ENCODE measurements at regions not wholly inside any gene's neighbourhood (a gene's known extent, or its start where the extent isn't known, plus 50 kb on each side); places are given as distances from the start of the nearest gene placed in this dataset.
"Not testable (repeated sequence)": the region's sequence is repeated elsewhere in the genome, so short reads cannot be mapped to it uniquely, and the experiment has no call there.

DNA sequence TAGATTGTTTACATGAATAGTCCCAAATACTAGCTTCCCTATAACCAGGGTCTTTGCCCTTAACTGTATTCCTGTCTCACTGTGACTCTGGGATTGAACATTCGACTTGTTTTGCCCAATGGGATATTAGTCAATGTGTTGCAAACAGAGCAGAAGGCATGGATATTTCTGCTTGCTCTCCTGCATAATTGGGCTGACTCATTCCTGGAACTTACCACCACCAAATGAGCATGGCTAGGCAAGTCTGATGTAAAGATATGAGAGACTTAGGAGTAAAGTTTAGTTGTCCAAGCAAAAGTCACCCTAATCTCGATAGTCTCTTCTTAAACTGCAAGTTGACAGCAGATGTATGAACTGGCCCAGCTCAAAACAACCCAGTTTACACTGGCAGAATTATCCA lies 273.5 kb upstream of the CCNG1 start:
- no peak for DNase-seq (ENCODE audit: low read depth in 2 of 2)

DNA sequence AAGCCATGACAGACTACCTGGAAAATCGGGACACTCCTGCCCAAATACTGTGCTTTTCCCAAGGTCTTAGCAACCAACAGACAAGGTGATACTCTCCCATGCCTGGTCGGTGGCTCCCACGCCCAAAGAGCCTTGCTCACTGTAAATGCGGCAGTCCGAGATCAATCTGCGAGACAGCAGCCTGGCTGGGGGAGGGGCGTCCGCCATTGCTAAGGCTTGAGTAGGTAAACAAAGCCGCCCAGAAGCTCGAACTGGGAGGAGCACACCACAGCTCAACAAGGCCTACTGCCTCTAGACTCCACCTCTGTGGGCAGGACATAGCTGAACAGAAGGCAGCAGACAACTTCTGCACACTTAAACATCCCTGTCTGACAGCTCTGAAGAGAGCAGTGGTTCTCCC lies 272.1 kb upstream of the CCNG1 start:
- DNase-seq (ENCODE audit: low read depth in 2 of 2): no peak

DNA sequence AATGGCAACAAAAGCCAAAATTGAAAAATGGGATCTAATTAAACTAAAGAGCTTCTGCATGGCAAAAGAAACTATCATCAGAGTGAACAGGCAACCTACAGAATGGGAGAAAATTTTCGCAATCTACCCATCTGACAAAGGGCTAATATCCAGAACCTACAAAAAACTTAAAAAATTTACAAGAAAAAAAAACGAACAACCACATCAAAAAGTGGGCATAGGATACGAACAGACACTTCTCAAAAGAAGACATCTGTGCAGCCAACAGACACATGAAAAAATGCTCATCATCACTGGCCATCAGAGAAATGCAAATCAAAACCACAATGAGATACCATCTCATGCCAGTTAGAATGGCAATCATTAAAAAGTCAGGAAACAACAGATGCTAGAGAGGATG lies 267.2 kb upstream of the CCNG1 start:
- DNase-seq (ENCODE audit: low read depth in 2 of 2): not testable (repeated sequence)

DNA sequence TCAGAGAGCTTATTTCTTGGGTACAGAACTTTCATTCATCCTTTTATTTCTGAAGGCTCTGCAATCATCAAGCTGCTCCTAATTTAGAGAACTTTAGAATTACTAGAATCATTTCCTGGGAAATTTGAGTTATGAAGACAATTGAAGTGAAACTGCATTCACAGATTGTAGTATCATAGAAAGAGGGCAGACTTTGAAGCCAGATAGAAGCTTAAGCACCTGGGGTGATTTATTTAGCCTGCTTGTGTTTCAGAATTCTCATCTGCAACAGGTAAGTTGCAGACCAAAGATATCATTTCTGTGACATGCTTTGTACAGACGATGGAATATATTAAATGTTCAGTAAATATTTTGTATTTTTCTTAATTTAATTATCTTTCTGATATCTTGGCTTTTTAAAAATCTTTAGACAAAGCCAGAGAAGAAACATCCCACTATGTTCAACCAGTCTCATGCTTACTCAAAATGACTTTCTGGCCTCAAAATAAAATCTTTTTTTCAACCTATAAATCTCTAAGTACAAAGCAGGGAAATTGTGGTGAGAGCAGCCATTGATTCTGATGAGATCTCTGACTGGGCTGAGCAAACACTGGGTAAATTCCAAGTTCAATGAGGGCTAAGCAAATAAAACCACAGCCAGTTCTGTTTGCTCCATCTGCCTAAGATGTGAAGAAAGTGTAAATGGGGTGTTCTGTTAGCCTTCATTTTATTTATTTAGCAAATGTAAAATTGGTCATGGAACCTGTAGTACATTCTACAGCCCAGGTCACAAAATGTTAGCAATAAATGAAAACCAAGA lies 264.7 kb upstream of the CCNG1 start:
- DNase-seq (ENCODE audit: low read depth in 2 of 2): no peak

DNA sequence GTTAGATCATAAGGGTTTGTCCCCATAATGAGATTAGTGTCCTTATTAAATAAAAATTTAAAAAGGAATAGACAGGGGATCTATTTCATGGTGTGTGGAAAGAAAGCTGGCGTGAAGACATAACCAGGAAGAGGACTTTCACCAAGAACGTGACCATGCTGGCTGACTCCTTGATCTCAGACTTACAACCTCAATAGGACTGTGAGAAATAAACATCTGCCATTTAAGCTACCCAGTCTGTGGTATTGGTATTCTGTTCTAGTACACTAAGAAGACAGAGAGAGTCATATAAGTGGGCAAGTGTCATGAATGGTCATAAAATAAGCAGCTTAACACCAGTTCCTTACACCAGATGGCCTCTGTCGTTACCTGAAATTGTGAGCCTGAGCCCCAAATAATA lies 259.4 kb upstream of the CCNG1 start:
- no peak for DNase-seq (ENCODE audit: low read depth in 2 of 2)

DNA sequence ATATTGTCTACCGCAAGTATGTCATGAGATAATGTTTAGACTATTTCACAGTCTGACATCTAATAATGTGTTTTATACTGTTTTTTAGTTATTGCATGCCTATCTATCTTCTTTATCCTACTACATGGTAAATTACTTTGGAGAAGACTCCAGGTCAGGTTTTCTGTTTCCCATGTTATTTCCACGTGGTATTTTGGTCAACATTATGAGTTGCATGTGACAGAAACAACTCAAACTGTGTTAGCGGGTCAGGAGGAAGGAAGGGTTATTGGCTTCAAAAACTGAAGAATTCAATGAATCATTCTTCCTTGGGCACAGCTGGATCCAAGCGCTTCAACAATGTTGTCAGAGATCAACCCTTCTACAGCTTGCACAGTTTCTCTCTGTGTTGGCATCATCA lies 252.1 kb upstream of the CCNG1 start:
- DNase-seq (ENCODE audit: low read depth in 2 of 2): no peak

DNA sequence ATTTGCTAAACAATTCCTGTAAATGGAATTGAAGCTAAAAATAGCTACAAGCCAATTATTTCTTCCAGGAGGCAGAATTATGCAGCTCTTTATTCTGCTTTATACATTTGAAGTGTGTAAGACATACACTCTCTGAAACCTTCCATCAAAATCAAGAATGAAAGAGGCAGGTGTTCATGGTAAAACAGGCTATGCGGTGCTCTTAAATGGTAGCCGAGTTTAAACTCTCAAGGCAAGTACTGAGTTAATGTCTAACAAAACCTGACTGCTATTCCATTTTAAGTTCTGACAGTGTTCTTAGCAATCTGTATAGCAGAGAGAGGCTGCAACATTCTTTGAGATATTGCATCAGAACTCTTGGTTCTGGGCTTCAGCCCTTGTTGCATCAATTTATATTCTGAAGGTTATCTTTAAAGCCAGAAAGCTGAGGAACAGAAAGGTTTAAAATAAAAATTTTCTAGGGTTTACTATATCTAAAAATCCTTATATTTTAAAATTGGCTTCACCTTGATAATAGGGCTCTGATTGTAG lies 248.3 kb upstream of the CCNG1 start:
- no peak for DNase-seq (ENCODE audit: low read depth in 2 of 2)

DNA sequence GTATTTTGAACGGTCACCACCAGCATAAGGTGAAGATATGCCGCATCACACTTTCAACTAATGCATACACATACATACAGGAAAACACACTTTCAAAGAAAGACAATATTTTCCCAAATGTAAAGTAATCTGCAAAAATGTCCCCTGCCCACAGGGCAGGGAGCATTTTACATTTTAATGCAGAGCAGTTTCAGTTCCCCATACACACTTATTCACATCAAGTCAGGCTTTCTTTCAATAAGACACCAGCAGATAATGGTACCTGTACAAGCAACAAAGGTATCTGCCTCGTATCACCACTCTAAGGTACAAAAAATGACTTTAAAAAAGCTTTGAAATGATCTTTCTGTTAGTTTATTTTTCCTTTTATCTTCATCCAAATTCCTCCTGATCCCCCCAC lies 247.1 kb upstream of the CCNG1 start:
- no peak for DNase-seq (ENCODE audit: low read depth in 2 of 2)

DNA sequence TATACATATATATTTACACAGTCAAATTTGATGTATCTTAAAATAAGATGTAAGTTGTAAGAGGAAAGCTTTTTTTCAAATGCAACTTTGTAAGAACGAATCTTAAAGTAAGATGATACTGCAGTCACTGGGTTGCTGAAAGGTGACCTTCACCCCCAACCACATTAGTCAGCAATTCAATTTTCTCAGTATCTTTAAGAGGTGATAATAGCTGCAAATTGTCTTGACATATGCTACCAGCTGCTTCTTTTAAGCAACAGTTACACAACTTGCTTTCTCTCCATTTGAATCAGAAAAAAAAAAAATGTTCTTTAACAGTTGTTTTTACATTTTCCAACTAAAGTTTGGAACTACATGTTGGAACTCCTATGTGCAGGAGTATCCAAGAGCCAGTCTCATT lies 246.6 kb upstream of the CCNG1 start:
- DNase-seq (ENCODE audit: low read depth in 2 of 2): no peak

DNA sequence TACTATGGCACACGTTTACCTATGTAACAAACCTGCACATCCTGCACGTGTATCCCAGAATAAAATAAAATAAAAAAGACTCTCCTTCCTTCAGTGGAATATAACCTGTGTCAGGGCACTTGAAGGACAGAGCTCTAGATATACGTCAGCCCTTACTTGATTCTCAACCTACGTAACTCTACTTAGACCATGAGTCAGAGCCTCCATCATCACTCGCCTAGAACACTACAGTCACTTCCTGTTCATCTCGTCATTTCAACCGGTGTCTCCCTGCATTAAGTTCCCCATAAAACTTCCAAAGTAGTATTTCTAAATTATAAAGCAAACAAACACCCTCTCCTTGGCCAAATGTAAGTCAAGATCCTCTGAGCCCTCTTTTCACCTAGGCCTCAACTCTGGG lies 243.5 kb upstream of the CCNG1 start:
- DNase-seq (ENCODE audit: low read depth in 2 of 2): no peak

DNA sequence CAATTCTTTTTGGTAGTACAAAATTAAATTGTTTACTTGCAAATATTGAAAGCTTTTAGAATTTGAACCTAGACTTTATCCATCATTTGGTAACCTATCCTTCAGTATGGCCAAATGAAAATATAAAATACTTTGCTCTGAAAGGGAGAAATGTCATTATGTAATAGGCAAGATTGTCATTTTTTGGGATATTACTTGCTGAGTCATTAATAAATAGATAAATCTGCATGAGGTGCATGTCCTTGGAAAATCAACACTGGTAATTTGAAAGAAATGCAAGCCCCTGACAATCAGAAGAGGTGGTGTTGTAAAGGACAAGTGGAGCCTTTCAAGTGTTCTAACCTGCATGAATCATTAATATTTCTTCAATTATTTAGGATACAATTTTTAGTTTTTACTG lies 231.8 kb upstream of the CCNG1 start:
- no peak for DNase-seq (ENCODE audit: low read depth in 2 of 2)

DNA sequence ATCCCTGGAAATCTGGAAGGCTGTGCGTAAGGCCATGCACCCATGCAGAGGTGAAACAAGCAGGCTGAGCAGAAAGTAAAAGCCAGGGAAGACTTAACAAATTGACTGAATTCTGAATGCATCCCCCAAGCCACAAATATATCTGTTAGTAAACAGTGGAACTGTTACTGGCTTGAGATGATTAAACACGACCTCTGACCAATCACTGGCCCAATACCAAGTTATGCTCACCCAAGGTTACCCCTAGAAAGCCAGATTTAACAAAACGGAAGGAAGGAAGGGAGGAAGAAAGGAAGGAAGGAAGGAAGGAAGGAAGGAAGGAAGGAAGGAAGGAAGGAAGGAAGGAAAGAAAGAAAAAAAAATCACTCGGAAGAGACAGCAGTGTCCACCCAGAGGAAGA lies 215.8 kb upstream of the CCNG1 start:
- no peak for DNase-seq (ENCODE audit: low read depth in 2 of 2)

DNA sequence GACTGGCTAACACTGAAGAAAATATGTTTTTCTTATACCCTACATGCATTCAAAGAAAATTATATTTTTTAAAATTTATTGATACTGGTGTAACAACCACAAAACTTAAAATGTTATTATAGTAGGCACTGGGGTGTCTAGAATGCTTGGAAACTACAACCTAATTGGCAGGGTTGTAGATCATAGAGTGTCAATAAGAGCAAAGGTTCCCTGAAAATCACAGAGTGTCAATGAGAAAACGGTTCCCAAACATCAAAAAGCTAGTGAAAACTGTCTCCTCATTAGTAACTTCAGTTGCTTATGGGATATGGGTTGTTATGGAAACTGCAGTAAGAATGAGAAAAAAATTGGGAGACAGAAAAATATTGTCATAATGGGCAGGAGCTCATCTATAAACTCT lies 214.4 kb upstream of the CCNG1 start:
- DNase-seq (ENCODE audit: low read depth in 2 of 2): no peak

DNA sequence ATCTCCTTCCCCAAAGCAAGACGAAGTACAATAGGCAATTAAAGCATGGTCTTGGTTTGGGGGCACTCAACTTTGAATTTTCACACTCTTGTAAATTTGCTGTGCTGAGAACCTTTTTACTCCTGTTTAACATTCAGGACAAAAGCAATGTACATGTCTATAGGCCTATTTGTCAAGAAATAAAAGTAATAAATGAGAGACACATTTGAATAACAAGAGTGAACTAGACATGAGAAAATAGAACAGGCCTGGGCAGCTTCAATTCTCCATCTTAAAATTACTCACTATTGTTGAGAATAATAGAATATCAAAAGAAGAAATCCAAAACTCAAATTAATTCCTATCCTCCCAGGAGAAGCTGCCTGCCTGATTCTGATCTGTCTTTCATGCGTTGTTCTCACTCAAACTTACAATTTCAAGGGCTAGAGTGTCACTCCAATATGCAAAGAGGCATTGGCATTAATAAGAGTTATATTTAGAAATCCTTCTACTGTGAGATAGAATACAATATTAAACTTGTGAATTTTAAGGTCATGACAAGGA lies 192.9 kb upstream of the CCNG1 start:
- DNase-seq (ENCODE audit: low read depth in 2 of 2): no peak

DNA sequence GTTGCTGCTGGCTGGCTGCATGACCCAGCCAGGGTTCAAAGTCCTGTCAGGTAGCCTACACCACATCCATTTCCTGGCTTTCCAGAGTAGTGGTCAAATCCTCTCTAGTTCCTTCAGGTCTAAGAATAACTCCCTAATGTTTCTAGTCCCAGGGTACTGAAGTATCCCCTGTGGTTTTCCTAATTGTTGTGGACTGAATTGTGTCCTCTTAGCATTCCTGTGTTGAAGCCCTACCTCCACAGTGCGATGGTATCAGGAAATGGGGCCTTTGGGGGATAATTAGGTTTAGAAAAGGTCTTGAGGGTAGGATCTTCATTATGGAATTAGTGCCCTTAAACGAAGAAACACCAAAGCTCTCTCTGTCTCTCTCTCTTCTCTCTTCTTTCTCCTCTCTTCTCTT lies 191.8 kb upstream of the CCNG1 start:
- DNase-seq (ENCODE audit: low read depth in 2 of 2): no peak

DNA sequence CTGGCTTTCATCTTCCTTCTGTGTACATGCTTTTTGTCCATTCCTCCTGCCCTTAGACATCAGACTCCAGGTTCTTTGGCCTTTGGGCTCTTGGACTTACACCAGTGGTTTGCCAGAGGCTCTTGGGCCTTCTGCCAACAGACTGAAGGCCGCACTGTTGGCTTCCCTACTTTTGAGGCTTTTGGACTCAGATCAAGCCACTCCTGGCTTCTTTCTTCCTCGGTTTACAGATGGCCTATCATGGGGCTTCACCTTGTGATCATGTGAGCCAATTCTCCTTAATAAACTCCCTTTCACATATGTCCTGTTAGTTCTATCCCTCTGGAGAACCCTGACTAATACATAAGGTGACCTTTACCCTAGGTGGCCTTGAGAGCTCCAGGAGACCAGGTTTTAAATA lies 189.1 kb upstream of the CCNG1 start:
- DNase-seq (ENCODE audit: low read depth in 2 of 2): no peak

DNA sequence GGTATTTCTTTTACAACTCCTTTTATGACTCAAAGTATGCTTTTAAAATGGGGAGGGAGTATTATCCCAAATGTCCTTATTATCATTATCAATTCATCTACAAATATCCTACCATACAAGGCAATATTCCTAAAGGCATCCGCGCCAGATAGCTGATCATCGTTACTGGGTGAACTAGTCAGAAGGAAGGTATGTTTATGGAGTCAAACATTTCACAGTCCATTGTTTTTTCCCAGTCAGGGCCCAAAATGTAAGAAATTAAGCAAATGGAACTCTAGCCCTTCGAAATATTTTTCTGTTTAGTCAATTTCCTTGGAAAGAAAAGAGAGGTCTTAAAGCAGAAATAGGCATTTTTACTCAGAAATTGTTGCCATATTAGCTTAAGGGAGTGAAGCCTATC lies 188.5 kb upstream of the CCNG1 start:
- no peak for DNase-seq (ENCODE audit: low read depth in 2 of 2)

DNA sequence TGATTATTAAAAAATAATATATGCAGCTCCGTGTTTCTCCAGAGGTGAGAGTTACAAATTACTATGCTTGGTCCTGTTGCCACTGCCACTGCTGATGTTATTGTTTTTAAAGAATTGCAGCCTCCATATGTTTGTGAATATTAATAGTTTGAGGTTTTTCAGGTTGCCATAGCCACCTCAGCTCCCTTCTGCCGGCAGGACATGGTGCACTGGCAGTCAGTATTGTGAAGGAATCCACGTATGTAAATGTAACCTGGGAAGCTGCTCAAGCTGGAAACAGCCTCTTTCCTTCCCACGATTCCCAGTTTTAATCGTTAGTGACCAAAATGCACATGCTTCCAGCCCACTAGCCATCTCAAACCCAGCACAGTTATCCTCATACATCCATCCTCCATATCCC lies 184.4 kb upstream of the CCNG1 start:
- DNase-seq (ENCODE audit: low read depth in 2 of 2): no peak

DNA sequence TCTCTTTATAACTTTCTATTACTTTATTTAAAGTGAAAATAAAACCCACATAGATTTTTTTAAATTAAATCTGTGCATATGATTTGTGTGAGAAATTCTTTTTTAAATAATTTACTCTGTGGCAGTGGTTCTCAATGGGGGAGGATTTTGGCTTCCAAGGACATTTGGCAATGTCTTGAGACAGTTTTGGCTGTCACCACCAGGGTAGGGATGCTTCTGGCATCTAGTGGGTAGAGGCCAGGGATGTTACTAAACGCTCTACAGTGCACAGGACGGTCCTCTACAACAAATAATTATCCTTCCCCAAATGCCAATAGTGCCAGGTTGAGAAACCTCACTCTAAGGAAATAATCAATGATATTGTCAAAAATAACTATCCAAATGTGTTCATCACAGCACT lies 177.9 kb upstream of the CCNG1 start:
- no peak for DNase-seq (ENCODE audit: low read depth in 2 of 2)

DNA sequence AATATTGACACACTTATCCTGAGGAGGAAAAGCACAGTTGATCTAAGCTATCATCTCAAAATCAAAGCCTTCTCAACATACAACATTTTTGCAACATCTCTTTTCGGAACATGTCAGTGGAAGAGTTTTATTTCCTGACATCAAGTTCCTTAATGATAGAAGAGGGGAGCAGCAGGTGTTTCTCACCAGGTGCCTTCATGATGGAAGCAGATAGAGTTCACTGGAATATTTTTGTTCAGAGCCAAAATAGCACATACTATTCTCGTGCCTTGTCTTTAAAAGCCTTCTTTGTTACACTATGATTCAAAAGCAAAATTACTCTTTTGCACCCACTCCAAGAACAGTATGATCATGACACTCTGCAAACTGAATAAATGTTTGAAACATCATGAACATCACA lies 176.9 kb upstream of the CCNG1 start:
- DNase-seq (ENCODE audit: low read depth in 2 of 2): no peak

DNA sequence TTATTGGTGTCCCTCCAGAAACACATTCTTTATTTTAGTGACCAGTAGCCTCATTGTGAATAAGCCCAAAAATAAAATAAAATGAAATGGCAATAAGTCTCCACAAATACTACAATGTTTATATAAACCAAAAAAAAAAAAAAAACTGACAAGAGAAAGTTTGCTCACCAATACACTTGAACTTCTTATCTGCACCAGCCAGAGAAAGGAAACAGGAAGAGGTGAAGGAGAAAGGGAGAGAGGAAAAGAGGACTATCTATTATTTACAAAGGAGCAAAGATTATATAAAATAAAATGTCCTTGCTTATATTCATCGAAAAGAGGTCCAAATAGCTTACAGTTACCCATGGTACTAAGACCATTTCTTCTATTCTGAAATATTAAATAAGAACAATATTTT lies 176.4 kb upstream of the CCNG1 start:
- no peak for DNase-seq (ENCODE audit: low read depth in 2 of 2)

DNA sequence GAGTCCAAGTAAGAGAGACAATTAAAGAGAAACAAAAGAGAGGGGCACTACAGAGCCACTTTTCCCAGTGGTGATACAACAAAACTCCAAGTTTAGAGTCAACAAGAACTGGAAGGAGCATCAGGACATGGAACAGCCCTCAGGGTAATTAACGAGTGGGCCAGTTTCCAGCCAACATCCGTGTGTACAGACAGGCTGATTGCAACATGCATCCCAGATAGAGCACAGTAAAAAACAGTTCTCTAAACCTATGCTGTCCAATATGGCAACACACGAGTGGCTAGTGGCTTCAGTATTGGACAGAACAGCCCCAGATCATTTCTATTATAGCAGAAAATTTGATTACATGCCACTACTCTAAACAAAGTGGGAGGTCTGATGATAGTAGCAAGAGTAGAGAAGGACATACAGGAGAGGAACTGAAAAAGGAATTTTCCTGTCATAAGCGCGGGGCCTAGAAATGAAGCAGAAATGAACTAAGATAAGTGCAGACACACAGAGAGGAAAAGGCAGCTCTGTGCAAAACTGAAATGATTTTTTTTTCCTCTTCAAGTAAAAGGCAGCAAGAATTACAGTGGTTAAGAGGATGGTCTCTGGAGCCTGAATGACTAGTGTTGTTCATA lies 175.6 kb upstream of the CCNG1 start:
- DNase-seq (ENCODE audit: low read depth in 2 of 2): no peak

DNA sequence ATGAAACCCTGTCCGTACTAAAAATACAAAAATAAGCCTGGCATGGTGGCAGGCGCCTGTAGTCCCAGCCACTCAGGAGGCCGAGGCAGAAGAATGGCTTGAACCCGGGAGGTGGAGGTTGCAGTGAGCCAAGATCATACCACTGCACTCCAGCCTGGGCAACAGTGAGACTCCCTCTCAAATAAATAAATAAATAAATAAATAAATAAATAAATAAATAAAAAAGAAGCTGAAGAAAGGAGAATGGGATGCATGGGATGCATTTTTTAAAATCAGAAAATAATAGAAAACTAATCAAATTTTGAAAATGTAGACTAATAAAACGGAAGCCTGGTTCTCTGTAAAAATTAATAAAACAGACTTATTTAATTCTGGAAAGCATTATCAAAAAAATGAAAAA lies 171.1 kb upstream of the CCNG1 start:
- DNase-seq (ENCODE audit: low read depth in 2 of 2): not testable (repeated sequence)
